HepG2 (cell line): ENCODE measurements at regions not wholly inside any gene's neighbourhood (a gene's known extent, or its start where the extent isn't known, plus 50 kb on each side); places are given as distances from the start of the nearest gene placed in this dataset.

Source experiments
- AGO1 ChIP-seq: fragments of 200-400 bp; formaldehyde crosslinking; IDR thresholded peaks from 2 replicates; pipeline ENCODE4 v1.6.1; 2017; ENCODE audit warnings: mild to moderate bottlenecking, low read depth, low read length, moderate library complexity; ENCODE audit not compliant: poor library complexity, severe bottlenecking
- ATAD3A ChIP-seq: sonication (generic); formaldehyde crosslinking; IDR thresholded peaks from 2 replicates; pipeline ENCODE4 v1.4.0; 2020; ENCODE audit warnings: missing genetic modification reagents
- ATM ChIP-seq: fragments of 450-650 bp; IDR thresholded peaks from 2 replicates; pipeline ENCODE4 v1.7.1; 2017; ENCODE audit warnings: mild to moderate bottlenecking, borderline replicate concordance
- HMGA1 ChIP-seq: sonication (generic); formaldehyde crosslinking; conservative IDR thresholded peaks from 2 replicates; pipeline ENCODE4 v1.4.0; 2020; ENCODE audit warnings: missing genetic modification reagents
- ISL2 ChIP-seq: sonication (generic); formaldehyde crosslinking; IDR thresholded peaks from 2 replicates; pipeline ENCODE4 v1.5.0; 2020; ENCODE audit warnings: missing genetic modification reagents
- PPARG ChIP-seq: conservative IDR thresholded peaks from 2 replicates; pipeline ENCODE4 v1.6.1; 2016; ENCODE audit warnings: missing biosample characterization, missing genetic modification reagents
- RARA ChIP-seq: IDR thresholded peaks from 2 replicates; pipeline ENCODE4 v1.6.1; 2016; ENCODE audit warnings: missing genetic modification reagents, missing compliant biosample characterization
- REPIN1 ChIP-seq: sonication (generic); formaldehyde crosslinking; IDR thresholded peaks from 2 replicates; pipeline ENCODE4 v1.8.0; 2022; ENCODE audit warnings: missing genetic modification reagents, low read depth, mild to moderate bottlenecking, borderline replicate concordance
- RXRB ChIP-seq: IDR thresholded peaks from 2 replicates; pipeline ENCODE4 v1.6.1; 2016; ENCODE audit warnings: borderline replicate concordance, missing genetic modification reagents, missing compliant biosample characterization
- TCF7 ChIP-seq: sonication (generic); IDR thresholded peaks from 2 replicates; pipeline ENCODE4 v1.6.1; 2016; ENCODE audit warnings: antibody characterized with exemption, low read depth
- THAP11 ChIP-seq: IDR thresholded peaks from 2 replicates; pipeline ENCODE4 v1.6.1; 2016; ENCODE audit warnings: missing biosample characterization, missing genetic modification reagents
- ZC3H4 ChIP-seq: sonication (generic); formaldehyde crosslinking; IDR thresholded peaks from 2 replicates; pipeline ENCODE4 v1.4.0; 2020; ENCODE audit warnings: missing genetic modification reagents, borderline replicate concordance
- ZFP36 ChIP-seq: fragments of 150-350 bp; IDR thresholded peaks from 2 replicates; pipeline ENCODE4 v1.6.1; 2018; ENCODE audit warnings: borderline replicate concordance, low read length, low read depth; ENCODE audit not compliant: partially characterized antibody
- ZNF12 ChIP-seq: sonication (generic); formaldehyde crosslinking; IDR thresholded peaks from 2 replicates; pipeline ENCODE4 v1.5.0; 2020; ENCODE audit warnings: missing genetic modification reagents
- ZNF207 ChIP-seq: fragments of 450-650 bp; IDR thresholded peaks from 2 replicates; pipeline ENCODE4 v1.6.1; 2016; ENCODE audit warnings: antibody characterized with exemption, borderline replicate concordance
- ZNF501 ChIP-seq: sonication (generic); formaldehyde crosslinking; IDR thresholded peaks from 2 replicates; pipeline ENCODE4 v1.5.1; 2020; ENCODE audit warnings: mild to moderate bottlenecking, moderate library complexity, missing genetic modification reagents
- ZNF543 ChIP-seq: sonication (generic); formaldehyde crosslinking; IDR thresholded peaks from 2 replicates; pipeline ENCODE4 v1.4.0; 2020; ENCODE audit warnings: mild to moderate bottlenecking, missing genetic modification reagents
- ZNF768 ChIP-seq: sonication (generic); formaldehyde crosslinking; IDR thresholded peaks from 2 replicates; pipeline ENCODE4 v1.4.0; 2020; ENCODE audit warnings: missing genetic modification reagents
- ZNF891 ChIP-seq: sonication (generic); formaldehyde crosslinking; IDR thresholded peaks from 2 replicates; pipeline ENCODE4 v1.5.0; 2020; ENCODE audit warnings: mild to moderate bottlenecking, missing genetic modification reagents
- ZSCAN30 ChIP-seq: sonication (generic); formaldehyde crosslinking; IDR thresholded peaks from 2 replicates; pipeline ENCODE4 v1.5.0; 2020; ENCODE audit warnings: mild to moderate bottlenecking, missing genetic modification reagents
- TF ChIP-seq, protein P1 (sequence below): sonication (generic); formaldehyde crosslinking; IDR thresholded peaks from 2 replicates; pipeline ENCODE4 v1.4.0; 2020; ENCODE audit warnings: missing genetic modification reagents, borderline replicate concordance
- TF ChIP-seq, protein P2 (sequence below): IDR thresholded peaks from 2 replicates; pipeline ENCODE4 v1.6.1; 2016; ENCODE audit warnings: low read depth
- TF ChIP-seq, protein P3 (sequence below): sonication (generic); formaldehyde crosslinking; IDR thresholded peaks from 2 replicates; pipeline ENCODE4 v1.4.0; 2020; ENCODE audit warnings: mild to moderate bottlenecking, missing genetic modification reagents
- TF ChIP-seq, protein P4 (sequence below): sonication (generic); formaldehyde crosslinking; IDR thresholded peaks from 2 replicates; pipeline ENCODE4 v1.8.0; 2022; ENCODE audit warnings: mild to moderate bottlenecking, missing genetic modification reagents, moderate library complexity

DNA sequence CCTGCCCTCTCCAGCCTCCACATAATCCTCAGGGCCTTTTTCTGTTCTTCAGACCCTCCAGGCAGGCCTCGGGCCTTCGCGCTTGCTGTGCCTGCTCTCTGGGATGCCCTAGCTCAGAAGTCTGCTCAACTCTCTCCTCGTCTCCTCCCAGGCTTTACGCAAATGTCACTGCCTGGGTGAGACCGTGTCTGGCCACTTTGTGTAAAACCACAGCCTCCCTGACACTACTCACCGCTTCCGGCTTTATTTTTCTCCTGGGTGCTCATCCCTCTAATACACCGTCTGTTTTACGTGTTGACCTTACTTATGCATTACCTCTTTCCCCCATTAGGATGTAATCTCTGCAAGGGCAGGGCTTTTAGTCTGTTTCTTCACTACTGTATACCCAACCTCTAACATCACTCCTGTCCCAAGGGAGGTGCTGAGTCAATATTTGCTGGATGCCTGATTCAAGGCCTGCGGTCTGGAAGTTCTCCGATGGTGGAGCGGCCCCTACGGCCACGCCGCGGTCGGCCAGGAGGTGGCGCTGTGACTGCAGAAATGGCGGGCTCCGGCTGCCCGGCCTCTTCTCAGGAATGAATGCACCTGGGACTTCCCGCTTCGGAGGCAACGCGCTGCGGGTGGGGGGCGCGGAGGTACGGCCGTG, 58.2 kb upstream of the THY1 start (continued):
- peak; percentile 74; the same call in 1 of the 2 replicates for TF ChIP-seq ZNF12
- TF ChIP-seq ATM: no peak
- TF ChIP-seq PPARG (CRISPR knock-in tag): peak; percentile 72
- TF ChIP-seq, protein P1, sequence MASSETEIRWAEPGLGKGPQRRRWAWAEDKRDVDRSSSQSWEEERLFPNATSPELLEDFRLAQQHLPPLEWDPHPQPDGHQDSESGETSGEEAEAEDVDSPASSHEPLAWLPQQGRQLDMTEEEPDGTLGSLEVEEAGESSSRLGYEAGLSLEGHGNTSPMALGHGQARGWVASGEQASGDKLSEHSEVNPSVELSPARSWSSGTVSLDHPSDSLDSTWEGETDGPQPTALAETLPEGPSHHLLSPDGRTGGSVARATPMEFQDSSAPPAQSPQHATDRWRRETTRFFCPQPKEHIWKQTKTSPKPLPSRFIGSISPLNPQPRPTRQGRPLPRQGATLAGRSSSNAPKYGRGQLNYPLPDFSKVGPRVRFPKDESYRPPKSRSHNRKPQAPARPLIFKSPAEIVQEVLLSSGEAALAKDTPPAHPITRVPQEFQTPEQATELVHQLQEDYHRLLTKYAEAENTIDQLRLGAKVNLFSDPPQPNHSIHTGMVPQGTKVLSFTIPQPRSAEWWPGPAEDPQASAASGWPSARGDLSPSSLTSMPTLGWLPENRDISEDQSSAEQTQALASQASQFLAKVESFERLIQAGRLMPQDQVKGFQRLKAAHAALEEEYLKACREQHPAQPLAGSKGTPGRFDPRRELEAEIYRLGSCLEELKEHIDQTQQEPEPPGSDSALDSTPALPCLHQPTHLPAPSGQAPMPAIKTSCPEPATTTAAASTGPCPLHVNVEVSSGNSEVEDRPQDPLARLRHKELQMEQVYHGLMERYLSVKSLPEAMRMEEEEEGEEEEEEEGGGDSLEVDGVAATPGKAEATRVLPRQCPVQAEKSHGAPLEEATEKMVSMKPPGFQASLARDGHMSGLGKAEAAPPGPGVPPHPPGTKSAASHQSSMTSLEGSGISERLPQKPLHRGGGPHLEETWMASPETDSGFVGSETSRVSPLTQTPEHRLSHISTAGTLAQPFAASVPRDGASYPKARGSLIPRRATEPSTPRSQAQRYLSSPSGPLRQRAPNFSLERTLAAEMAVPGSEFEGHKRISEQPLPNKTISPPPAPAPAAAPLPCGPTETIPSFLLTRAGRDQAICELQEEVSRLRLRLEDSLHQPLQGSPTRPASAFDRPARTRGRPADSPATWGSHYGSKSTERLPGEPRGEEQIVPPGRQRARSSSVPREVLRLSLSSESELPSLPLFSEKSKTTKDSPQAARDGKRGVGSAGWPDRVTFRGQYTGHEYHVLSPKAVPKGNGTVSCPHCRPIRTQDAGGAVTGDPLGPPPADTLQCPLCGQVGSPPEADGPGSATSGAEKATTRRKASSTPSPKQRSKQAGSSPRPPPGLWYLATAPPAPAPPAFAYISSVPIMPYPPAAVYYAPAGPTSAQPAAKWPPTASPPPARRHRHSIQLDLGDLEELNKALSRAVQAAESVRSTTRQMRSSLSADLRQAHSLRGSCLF: no peak
- TF ChIP-seq, protein P2, sequence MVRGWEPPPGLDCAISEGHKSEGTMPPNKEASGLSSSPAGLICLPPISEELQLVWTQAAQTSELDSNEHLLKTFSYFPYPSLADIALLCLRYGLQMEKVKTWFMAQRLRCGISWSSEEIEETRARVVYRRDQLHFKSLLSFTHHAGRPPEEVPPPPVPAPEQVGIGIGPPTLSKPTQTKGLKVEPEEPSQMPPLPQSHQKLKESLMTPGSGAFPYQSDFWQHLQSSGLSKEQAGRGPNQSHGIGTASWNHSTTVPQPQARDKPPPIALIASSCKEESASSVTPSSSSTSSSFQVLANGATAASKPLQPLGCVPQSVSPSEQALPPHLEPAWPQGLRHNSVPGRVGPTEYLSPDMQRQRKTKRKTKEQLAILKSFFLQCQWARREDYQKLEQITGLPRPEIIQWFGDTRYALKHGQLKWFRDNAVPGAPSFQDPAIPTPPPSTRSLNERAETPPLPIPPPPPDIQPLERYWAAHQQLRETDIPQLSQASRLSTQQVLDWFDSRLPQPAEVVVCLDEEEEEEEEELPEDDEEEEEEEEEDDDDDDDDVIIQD: 0 out of 2 replicates have a peak, but pooled peaks have one; percentile 50
- TF ChIP-seq ISL2: peak; percentile 75
- TF ChIP-seq AGO1: no peak
- no peak for TF ChIP-seq ZFP36
- TF ChIP-seq ZSCAN30 (CRISPR knock-in tag): no peak
- peak; percentile 61 for TF ChIP-seq ZNF501 (CRISPR knock-in tag)
- 0 out of 2 replicates have a peak, but pooled peaks have one; percentile 39 for TF ChIP-seq REPIN1
- TF ChIP-seq HMGA1 (CRISPR knock-in tag): no peak
- TF ChIP-seq ZNF207: no peak
- TF ChIP-seq ZNF891 (CRISPR knock-in tag): 0 out of 2 replicates have a peak, but pooled peaks have one; percentile 35
- peak; percentile 28; the same call in 1 of the 2 replicates for TF ChIP-seq TCF7
- 0 out of 2 replicates have a peak, but pooled peaks have one; percentile 15 for TF ChIP-seq ZNF768 (CRISPR knock-in tag)
- TF ChIP-seq, protein P3, sequence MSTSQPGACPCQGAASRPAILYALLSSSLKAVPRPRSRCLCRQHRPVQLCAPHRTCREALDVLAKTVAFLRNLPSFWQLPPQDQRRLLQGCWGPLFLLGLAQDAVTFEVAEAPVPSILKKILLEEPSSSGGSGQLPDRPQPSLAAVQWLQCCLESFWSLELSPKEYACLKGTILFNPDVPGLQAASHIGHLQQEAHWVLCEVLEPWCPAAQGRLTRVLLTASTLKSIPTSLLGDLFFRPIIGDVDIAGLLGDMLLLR (CRISPR knock-in tag): 0 out of 2 replicates have a peak, but pooled peaks have one; percentile 11
- no peak for TF ChIP-seq ZC3H4 (CRISPR knock-in tag)
- peak; percentile 72; the same call in 1 of the 2 replicates for TF ChIP-seq ZNF543 (CRISPR knock-in tag)
- TF ChIP-seq RXRB (CRISPR knock-in tag): no peak; the same call in 1 of the 2 replicates
- no peak for TF ChIP-seq ATAD3A (CRISPR knock-in tag)
- TF ChIP-seq, protein P4, sequence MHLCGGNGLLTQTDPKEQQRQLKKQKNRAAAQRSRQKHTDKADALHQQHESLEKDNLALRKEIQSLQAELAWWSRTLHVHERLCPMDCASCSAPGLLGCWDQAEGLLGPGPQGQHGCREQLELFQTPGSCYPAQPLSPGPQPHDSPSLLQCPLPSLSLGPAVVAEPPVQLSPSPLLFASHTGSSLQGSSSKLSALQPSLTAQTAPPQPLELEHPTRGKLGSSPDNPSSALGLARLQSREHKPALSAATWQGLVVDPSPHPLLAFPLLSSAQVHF (CRISPR knock-in tag): no peak
- TF ChIP-seq THAP11: peak; percentile 58
- TF ChIP-seq RARA (CRISPR knock-in tag): peak; percentile 73
